Neuronal stem cell (in vitro differentiated cells): ENCODE measurements at regions not wholly inside any gene's neighbourhood (a gene's known extent, or its start where the extent isn't known, plus 50 kb on each side); places are given as distances from the start of the nearest gene placed in this dataset.

Experiments
- DNase-seq: peaks from one replicate; pipeline ENCODE4 v3.0.0-alpha.2; 2013; ENCODE audit warnings: low spot score
- H2AFZ ChIP-seq: one replicate; pipeline ENCODE4 v1.6.1; 2013; ENCODE audit warnings: mild to moderate bottlenecking, low read length, inconsistent platforms
- H2AK5ac ChIP-seq: 2 replicates; pipeline ENCODE4 v1.6.1; 2013; ENCODE audit warnings: low read depth, mild to moderate bottlenecking, inconsistent platforms, low read length, moderate library complexity, mixed read lengths
- H2BK120ac ChIP-seq: 2 replicates; pipeline ENCODE4 v1.6.1; 2013; ENCODE audit warnings: low read depth, mild to moderate bottlenecking, inconsistent platforms, low read length, moderate library complexity, mixed read lengths
- H2BK12ac ChIP-seq: one replicate; pipeline ENCODE4 v1.6.1; 2013; ENCODE audit warnings: low read length, inconsistent platforms
- H2BK15ac ChIP-seq: 2 replicates; pipeline ENCODE4 v1.6.1; 2013; ENCODE audit warnings: mild to moderate bottlenecking, low read length, inconsistent platforms, mixed read lengths
- H2BK5ac ChIP-seq: one replicate; pipeline ENCODE4 v1.6.1; 2013; ENCODE audit warnings: inconsistent platforms, mild to moderate bottlenecking, low read length, moderate library complexity
- H3K14ac ChIP-seq: one replicate; pipeline ENCODE4 v1.6.1; 2013; ENCODE audit warnings: low read length, inconsistent platforms
- H3K18ac ChIP-seq: 2 replicates; pipeline ENCODE4 v1.6.1; 2013; ENCODE audit warnings: low read length, inconsistent platforms
- H3K23ac ChIP-seq: 2 replicates; pipeline ENCODE4 v1.6.1; 2013; ENCODE audit warnings: low read depth, mild to moderate bottlenecking, mixed read lengths, low read length, inconsistent platforms; ENCODE audit not compliant: poor library complexity
- H3K27ac ChIP-seq: replicated peaks from 3 replicates; pipeline ENCODE4 v1.5.1; 2013; ENCODE audit warnings: low read length, inconsistent platforms
- H3K27me3 ChIP-seq, 3 experiments: 2 replicates each; pipeline ENCODE4 v1.6.1; 2013; ENCODE audit warnings: low read length in 3 of 3, mild to moderate bottlenecking in 2 of 3, inconsistent platforms in 1 of 3, low read depth in 1 of 3, mixed read lengths in 1 of 3, moderate library complexity in 1 of 3; ENCODE audit not compliant: control insufficient read depth in 3 of 3, insufficient read depth in 3 of 3
- H3K36me3 ChIP-seq, 2 donors: replicated peaks in 1 of 2; 2 replicates each; pipeline ENCODE4 v1.6.1; 2013; ENCODE audit warnings: low read length in 2 of 2; ENCODE audit not compliant: control insufficient read depth in 2 of 2, insufficient read depth in 2 of 2
- H3K4ac ChIP-seq: 2 replicates; pipeline ENCODE4 v1.6.1; 2013; ENCODE audit warnings: inconsistent platforms, mild to moderate bottlenecking, low read length, moderate library complexity
- H3K4me1 ChIP-seq, 2 donors: 1 replicate in 1 of 2; 2 replicates in 1 of 2; pipeline ENCODE4 v1.6.1; 2013; ENCODE audit warnings: low read length in 2 of 2, low read depth in 1 of 2; ENCODE audit not compliant: control insufficient read depth in 2 of 2, insufficient read depth in 1 of 2
- H3K4me2 ChIP-seq: one replicate; pipeline ENCODE4 v1.6.1; 2013; ENCODE audit warnings: mild to moderate bottlenecking, low read length, inconsistent platforms; ENCODE audit not compliant: insufficient read depth, poor library complexity, severe bottlenecking
- H3K4me3 ChIP-seq, 2 donors: 2 replicates each; pipeline ENCODE4 v1.5.1; 2013; ENCODE audit warnings: low read length in 2 of 2, mild to moderate bottlenecking in 2 of 2, inconsistent platforms in 1 of 2, moderate library complexity in 1 of 2
- H3K79me1 ChIP-seq: one replicate; pipeline ENCODE4 v1.6.1; 2013; ENCODE audit warnings: low read depth, mild to moderate bottlenecking, inconsistent platforms, low read length, moderate library complexity
- H3K9ac ChIP-seq: one replicate; pipeline ENCODE4 v1.6.1; 2013; ENCODE audit warnings: mild to moderate bottlenecking, low read depth, low read length, inconsistent platforms; ENCODE audit not compliant: poor library complexity
- H3K9me3 ChIP-seq, 2 donors: replicated peaks in 1 of 2; 2 replicates each; pipeline versions ENCODE3 to v1.6.1; 2013; ENCODE audit warnings: low read length in 2 of 2, mild to moderate bottlenecking in 2 of 2, inconsistent platforms in 1 of 2, low read depth in 1 of 2, mixed read lengths in 1 of 2, moderate library complexity in 1 of 2; ENCODE audit not compliant: control insufficient read depth in 2 of 2, insufficient read depth in 1 of 2
- H4K8ac ChIP-seq: one replicate; pipeline ENCODE4 v1.6.1; 2013; ENCODE audit warnings: low read depth, mild to moderate bottlenecking, inconsistent platforms, low read length, moderate library complexity
- H4K91ac ChIP-seq: one replicate; pipeline ENCODE4 v1.6.1; 2013; ENCODE audit warnings: low read length, low read depth, mild to moderate bottlenecking, inconsistent platforms; ENCODE audit not compliant: poor library complexity
- WGBS, 2 donors: extraction: QIAGEN DNeasy Blood & Tissue Kit; methylation state at CpG; one replicate each; pipeline ENCODE4 v1.1.7; 2013; ENCODE audit warnings: missing lambda C conversion rate in 2 of 2, mixed read lengths in 1 of 2; ENCODE audit not compliant: insufficient read length in 2 of 2, insufficient replicate concordance in 1 of 2; ENCODE audit errors: extremely low coverage in 2 of 2; 5-methylcytosine and 5-hydroxymethylcytosine counted together

- Histone ChIP-seq H2BK5ac (no peak overlapping the region), H3K36me3 (no peaks in the 10 kb centered on the region)
- no CpG with 5 or more reads among the region's 2 CpGs for WGBS, 2 donors
Measured at GRCh38 chr3:168591587-168591986, 495.9 kb upstream of the GOLIM4 start.

GRCh38 chr3:168589376-168589775 lies 493.7 kb upstream of the GOLIM4 start:
- Histone ChIP-seq H3K23ac (no peak overlapping the region), H4K8ac (no peak overlapping the region), H2BK15ac (no peak overlapping the region), H2AFZ (no peak overlapping the region), H3K36me3 (no peaks in the 10 kb centered on the region), H3K18ac (no peak overlapping the region), H3K4me2 (no peak overlapping the region), H3K27me3 (no peaks in the 10 kb centered on the region), H3K9me3 (peaks cover 0 to 2% of the 10 kb centered on the region in 2 donors), H3K4ac (no peak overlapping the region), H3K27ac (no peak overlapping the region), H3K4me3 (no peak overlapping the region), H2BK120ac (no peak overlapping the region), H4K91ac (no peak overlapping the region), H3K14ac (no peak overlapping the region), H2BK5ac (no peak overlapping the region), H2BK12ac (no peak overlapping the region), H2AK5ac (no peak overlapping the region), H3K9ac (no peak overlapping the region), H3K4me1 (peaks cover 0 to 2% of the 10 kb centered on the region in 2 donors), H3K79me1 (no peaks in the 10 kb centered on the region)
- no CpG with 5 or more reads among the region's 3 CpGs for WGBS, 2 donors
- no peak for DNase-seq

More at GRCh38 chr3:168591587-168591986, 495.9 kb upstream of the GOLIM4 start:
- H3K14ac ChIP-seq: no peak overlapping the region
- H2BK12ac ChIP-seq: no peak overlapping the region
- no peak overlapping the region for H3K27ac ChIP-seq
- H2AK5ac ChIP-seq: no peak overlapping the region
- H3K79me1 ChIP-seq: no peaks in the 10 kb centered on the region
- peaks cover 0 to 2% of the 10 kb centered on the region in 2 donors for H3K4me1 ChIP-seq
- H3K9ac ChIP-seq: no peak overlapping the region
- H3K18ac ChIP-seq: no peak overlapping the region
- H3K4ac ChIP-seq: no peak overlapping the region
- no peak overlapping the region for H4K8ac ChIP-seq
- no peak overlapping the region for H3K4me3 ChIP-seq
- no peak overlapping the region for H2BK120ac ChIP-seq
- no peak overlapping the region for H4K91ac ChIP-seq
- no peak for DNase-seq
- H2AFZ ChIP-seq: no peak overlapping the region
- no peaks in the 10 kb centered on the region for H3K27me3 ChIP-seq
- peaks cover 0 to 2% of the 10 kb centered on the region in 2 donors for H3K9me3 ChIP-seq
- no peak overlapping the region for H3K4me2 ChIP-seq
- H2BK15ac ChIP-seq: no peak overlapping the region
- no peak overlapping the region for H3K23ac ChIP-seq

GRCh38 chr3:168585544-168585943 lies 489.8 kb upstream of the GOLIM4 start:
- H2BK12ac ChIP-seq: no peak overlapping the region

GRCh38 chr3:168583977-168584376 lies 488.3 kb upstream of the GOLIM4 start:
- Histone ChIP-seq H3K27ac (no peak overlapping the region), H3K23ac (no peak overlapping the region), H2AK5ac (no peak overlapping the region), H2AFZ (no peak overlapping the region), H2BK120ac (no peak overlapping the region), H3K9me3 (peaks cover 0 to 2% of the 10 kb centered on the region in 2 donors), H3K4me3 (no peak overlapping the region), H4K8ac (no peak overlapping the region), H4K91ac (no peak overlapping the region), H3K14ac (no peak overlapping the region), H2BK15ac (no peak overlapping the region), H2BK5ac (no peak overlapping the region), H3K4me1 (peaks cover 4 to 13% of the 10 kb centered on the region in 2 donors), H3K4me2 (no peak overlapping the region), H3K36me3 (no peaks in the 10 kb centered on the region), H2BK12ac (no peak overlapping the region), H3K9ac (no peak overlapping the region), H3K27me3 (no peaks in the 10 kb centered on the region), H3K79me1 (no peaks in the 10 kb centered on the region), H3K4ac (no peak overlapping the region), H3K18ac (no peak overlapping the region)
- DNase-seq: no peak
- no CpG with 5 or more reads among the region's 3 CpGs for WGBS, 2 donors

More at GRCh38 chr3:168585544-168585943, 489.8 kb upstream of the GOLIM4 start:
- no peak overlapping the region for H3K23ac ChIP-seq
- peaks cover 4 to 13% of the 10 kb centered on the region in 2 donors for H3K4me1 ChIP-seq
- no peak overlapping the region for H2BK120ac ChIP-seq
- H3K79me1 ChIP-seq: no peaks in the 10 kb centered on the region
- DNase-seq: no peak
- no peak overlapping the region for H3K14ac ChIP-seq
- no peak overlapping the region for H3K4ac ChIP-seq
- H3K36me3 ChIP-seq: no peaks in the 10 kb centered on the region
- H2AFZ ChIP-seq: no peak overlapping the region
- no peaks in the 10 kb centered on the region for H3K27me3 ChIP-seq
- peaks cover 0 to 2% of the 10 kb centered on the region in 2 donors for H3K9me3 ChIP-seq
- H2AK5ac ChIP-seq: no peak overlapping the region
- no peak overlapping the region for H3K27ac ChIP-seq
- H2BK5ac ChIP-seq: no peak overlapping the region
- no peak overlapping the region for H3K9ac ChIP-seq
- no peak overlapping the region for H4K91ac ChIP-seq
- no peak overlapping the region for H3K4me2 ChIP-seq
- no peak overlapping the region for H2BK15ac ChIP-seq
- H3K18ac ChIP-seq: no peak overlapping the region
- H4K8ac ChIP-seq: no peak overlapping the region
- no peak overlapping the region for H3K4me3 ChIP-seq
